HG03064 (cell line): ENCODE measurements at regions not wholly inside any gene's neighbourhood (a gene's known extent, or its start where the extent isn't known, plus 50 kb on each side); places are given as distances from the start of the nearest gene placed in this dataset.
"Not testable (repeated sequence)": the region's sequence is repeated elsewhere in the genome, so short reads cannot be mapped to it uniquely, and the experiment has no call there.

Source experiments
- ATAC-seq: cut with Tn5 transposase; IDR thresholded peaks from one replicate; pipeline ENCODE4 v1.9.1; 2021; ENCODE audit warnings: low read depth; ENCODE audit not compliant: unreplicated experiment

- no peak for ATAC-seq
These were observed 373.7 kb upstream of the SALL1 start for GRCh38 chr16:51524555-51525373.

GRCh38 chr16:51524070-51524469, 373.0 kb upstream of the SALL1 start:
- no peak for ATAC-seq

- ATAC-seq: no peak
These were observed 372.3 kb upstream of the SALL1 start for GRCh38 chr16:51523400-51523799.

GRCh38 chr16:51522902-51523301, 371.8 kb upstream of the SALL1 start:
- ATAC-seq: no peak

GRCh38 chr16:51516960-51517359, 365.9 kb upstream of the SALL1 start:
- not testable (repeated sequence) for ATAC-seq

- ATAC-seq: no peak
These were observed 359.3 kb upstream of the SALL1 start for GRCh38 chr16:51510416-51510815.

GRCh38 chr16:51509336-51509735, 358.3 kb upstream of the SALL1 start:
- no peak for ATAC-seq

GRCh38 chr16:51508490-51509212, 357.6 kb upstream of the SALL1 start:
- ATAC-seq: no peak

- no peak for ATAC-seq
These were observed 356.2 kb upstream of the SALL1 start for GRCh38 chr16:51507286-51507685.

GRCh38 chr16:51500306-51500705, 349.2 kb upstream of the SALL1 start:
- ATAC-seq: no peak

- ATAC-seq: no peak
These were observed 346.6 kb upstream of the SALL1 start for GRCh38 chr16:51497541-51498211.

- no peak for ATAC-seq
These were observed 339.8 kb upstream of the SALL1 start for GRCh38 chr16:51490866-51491265.

- ATAC-seq: no peak
These were observed 336.8 kb upstream of the SALL1 start for GRCh38 chr16:51487880-51488279.

- no peak for ATAC-seq
These were observed 323.5 kb upstream of the SALL1 start for GRCh38 chr16:51474414-51475091.

- ATAC-seq: no peak
These were observed 322.0 kb upstream of the SALL1 start for GRCh38 chr16:51473091-51473490.

GRCh38 chr16:51470492-51470891, 319.4 kb upstream of the SALL1 start:
- no peak for ATAC-seq

- ATAC-seq: no peak
These were observed 313.9 kb upstream of the SALL1 start for GRCh38 chr16:51464996-51465395.

GRCh38 chr16:51461255-51461654, 310.2 kb upstream of the SALL1 start:
- no peak for ATAC-seq

- ATAC-seq: no peak
These were observed 307.5 kb upstream of the SALL1 start for GRCh38 chr16:51458356-51459140.

GRCh38 chr16:51457775-51458174, 306.7 kb upstream of the SALL1 start:
- ATAC-seq: no peak
